IMR-90 (cell line): ENCODE measurements at regions not wholly inside any gene's neighbourhood (a gene's known extent, or its start where the extent isn't known, plus 50 kb on each side); places are given as distances from the start of the nearest gene placed in this dataset.

Experiments
- BHLHE40 ChIP-seq: fragments of 150-350 bp; IDR thresholded peaks from 2 replicates; pipeline ENCODE4 v1.6.1; 2016; ENCODE audit warnings: mild to moderate bottlenecking, low read depth, low read length
- CEBPB ChIP-seq: IDR thresholded peaks from 2 replicates; pipeline ENCODE4 v1.6.1; 2012; ENCODE audit warnings: low read depth, low read length, improper control_type of control experiment
- CHD1 ChIP-seq: IDR thresholded peaks from 2 replicates; pipeline ENCODE4 v1.6.1; 2012; ENCODE audit warnings: low read depth, low read length, improper control_type of control experiment
- FOS ChIP-seq: fragments of 150-350 bp; IDR thresholded peaks from 2 replicates; pipeline ENCODE4 v1.6.1; 2016; ENCODE audit warnings: low read depth, low read length
- MAFK ChIP-seq: IDR thresholded peaks from 2 replicates; pipeline ENCODE4 v1.6.1; 2012; ENCODE audit warnings: low read depth, low read length, improper control_type of control experiment
- MAZ ChIP-seq: IDR thresholded peaks from 2 replicates; pipeline ENCODE4 v1.6.1; 2012; ENCODE audit warnings: low read depth, mild to moderate bottlenecking, low read length, improper control_type of control experiment, moderate library complexity, borderline replicate concordance
- POLR2A ChIP-seq: IDR thresholded peaks from 2 replicates; pipeline ENCODE4 v1.6.1; 2012; ENCODE audit warnings: mild to moderate bottlenecking, low read depth, low read length
- RCOR1 ChIP-seq: IDR thresholded peaks from 2 replicates; pipeline ENCODE4 v1.6.1; 2012; ENCODE audit warnings: mild to moderate bottlenecking, low read length, improper control_type of control experiment; ENCODE audit not compliant: insufficient replicate concordance
- RFX5 ChIP-seq: IDR thresholded peaks from 2 replicates; pipeline ENCODE4 v1.8.0; 2012; ENCODE audit warnings: low read depth, mild to moderate bottlenecking, low read length, moderate library complexity
- SMC3 ChIP-seq: fragments of 150-350 bp; IDR thresholded peaks from 2 replicates; pipeline ENCODE4 v1.6.1; 2016; ENCODE audit warnings: low read depth, mild to moderate bottlenecking, antibody characterized with exemption, low read length, moderate library complexity
- TF ChIP-seq, protein P1 (sequence below): conservative IDR thresholded peaks from 2 replicates; pipeline ENCODE4 v1.5.1; 2012; ENCODE audit warnings: mild to moderate bottlenecking, low read depth, low read length, improper control_type of control experiment
- TF ChIP-seq, protein P2 (sequence below): fragments of 150-350 bp; IDR thresholded peaks from 2 replicates; pipeline ENCODE4 v1.6.1; 2017; ENCODE audit warnings: mild to moderate bottlenecking, antibody characterized with exemption, low read length, low read depth

DNA sequence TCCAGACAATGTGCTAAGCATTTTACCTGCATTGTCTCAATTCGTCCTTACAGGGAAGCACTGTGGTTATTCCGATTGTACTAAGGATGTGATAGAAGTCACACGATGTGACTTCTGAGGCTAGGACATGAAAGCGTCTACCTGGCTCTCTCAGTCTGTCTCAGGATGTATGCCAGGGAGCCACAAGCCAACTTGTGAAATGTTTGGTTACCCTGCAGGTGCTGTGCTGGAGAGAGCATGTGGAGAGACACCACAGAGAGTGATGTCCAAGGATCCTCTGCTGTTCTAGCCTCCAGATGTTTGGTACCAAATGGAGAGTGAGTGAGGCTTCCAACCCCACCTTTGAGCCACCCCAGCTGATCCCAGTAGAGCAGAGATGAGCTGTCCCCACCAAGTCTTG, 120.1 kb upstream of the IL12B start:
- TF ChIP-seq, protein P1, sequence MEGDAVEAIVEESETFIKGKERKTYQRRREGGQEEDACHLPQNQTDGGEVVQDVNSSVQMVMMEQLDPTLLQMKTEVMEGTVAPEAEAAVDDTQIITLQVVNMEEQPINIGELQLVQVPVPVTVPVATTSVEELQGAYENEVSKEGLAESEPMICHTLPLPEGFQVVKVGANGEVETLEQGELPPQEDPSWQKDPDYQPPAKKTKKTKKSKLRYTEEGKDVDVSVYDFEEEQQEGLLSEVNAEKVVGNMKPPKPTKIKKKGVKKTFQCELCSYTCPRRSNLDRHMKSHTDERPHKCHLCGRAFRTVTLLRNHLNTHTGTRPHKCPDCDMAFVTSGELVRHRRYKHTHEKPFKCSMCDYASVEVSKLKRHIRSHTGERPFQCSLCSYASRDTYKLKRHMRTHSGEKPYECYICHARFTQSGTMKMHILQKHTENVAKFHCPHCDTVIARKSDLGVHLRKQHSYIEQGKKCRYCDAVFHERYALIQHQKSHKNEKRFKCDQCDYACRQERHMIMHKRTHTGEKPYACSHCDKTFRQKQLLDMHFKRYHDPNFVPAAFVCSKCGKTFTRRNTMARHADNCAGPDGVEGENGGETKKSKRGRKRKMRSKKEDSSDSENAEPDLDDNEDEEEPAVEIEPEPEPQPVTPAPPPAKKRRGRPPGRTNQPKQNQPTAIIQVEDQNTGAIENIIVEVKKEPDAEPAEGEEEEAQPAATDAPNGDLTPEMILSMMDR, result no peak
- TF ChIP-seq FOS (no peak), MAFK (no peak), POLR2A (no peak), RFX5 (no peak), RCOR1 (no peak), SMC3 (no peak), MAZ (no peak), CHD1 (no peak), BHLHE40 (no peak), CEBPB (no peak)
- TF ChIP-seq, protein P2, sequence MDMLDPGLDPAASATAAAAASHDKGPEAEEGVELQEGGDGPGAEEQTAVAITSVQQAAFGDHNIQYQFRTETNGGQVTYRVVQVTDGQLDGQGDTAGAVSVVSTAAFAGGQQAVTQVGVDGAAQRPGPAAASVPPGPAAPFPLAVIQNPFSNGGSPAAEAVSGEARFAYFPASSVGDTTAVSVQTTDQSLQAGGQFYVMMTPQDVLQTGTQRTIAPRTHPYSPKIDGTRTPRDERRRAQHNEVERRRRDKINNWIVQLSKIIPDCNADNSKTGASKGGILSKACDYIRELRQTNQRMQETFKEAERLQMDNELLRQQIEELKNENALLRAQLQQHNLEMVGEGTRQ, result no peak
